ACC112 (cell line): ENCODE measurements at regions not wholly inside any gene's neighbourhood (a gene's known extent, or its start where the extent isn't known, plus 50 kb on each side); places are given as distances from the start of the nearest gene placed in this dataset.

Experiments used
- H2AFZ ChIP-seq: fragments of 200-600 bp; sonication (generic); one replicate; pipeline ENCODE4 v1.6.0; 2017; ENCODE audit warnings: antibody characterized with exemption, low read length; ENCODE audit not compliant: unreplicated experiment
- H3K27ac ChIP-seq: fragments of 200-600 bp; sonication (generic); 2 replicates; pipeline ENCODE4 v1.5.1; 2014; ENCODE audit warnings: low read depth, mild to moderate bottlenecking, antibody characterized with exemption, low read length, moderate library complexity
- H3K27me3 ChIP-seq: fragments of 200-600 bp; sonication (generic); 2 replicates; pipeline ENCODE4 v1.6.1; 2014; ENCODE audit warnings: mild to moderate bottlenecking, antibody characterized with exemption, low read length, moderate library complexity, mixed read lengths; ENCODE audit not compliant: insufficient read depth
- H3K36me3 ChIP-seq: fragments of 200-600 bp; sonication (generic); 2 replicates; pipeline ENCODE4 v1.6.1; 2016; ENCODE audit warnings: mild to moderate bottlenecking, antibody characterized with exemption, low read length, moderate library complexity, mixed read lengths; ENCODE audit not compliant: insufficient read depth
- H3K4me1 ChIP-seq: fragments of 200-600 bp; sonication (generic); one replicate; pipeline ENCODE4 v1.6.1; 2016; ENCODE audit warnings: low read length, mixed read lengths; ENCODE audit not compliant: insufficient read depth, unreplicated experiment, control insufficient read depth
- H3K4me3 ChIP-seq: fragments of 200-600 bp; sonication (generic); 2 replicates; pipeline ENCODE4 v1.5.1; 2014; ENCODE audit warnings: mild to moderate bottlenecking, low read depth, low read length
- H3K79me2 ChIP-seq: fragments of 200-600 bp; sonication (generic); one replicate; pipeline ENCODE4 v1.6.0; 2016; ENCODE audit warnings: low read length; ENCODE audit not compliant: control insufficient read depth, unreplicated experiment, insufficient read depth

GRCh38 chr18:46426021-46426678 lies 230.9 kb downstream of the LOXHD1 start:
- H3K27ac ChIP-seq: no peak overlapping the region
- peaks cover 22% of the 10 kb centered on the region for H3K27me3 ChIP-seq
- H3K79me2 ChIP-seq: no peaks in the 10 kb centered on the region
- no peaks in the 10 kb centered on the region for H3K4me1 ChIP-seq
- no peak overlapping the region for H2AFZ ChIP-seq
- no peak overlapping the region for H3K4me3 ChIP-seq
- no peaks in the 10 kb centered on the region for H3K36me3 ChIP-seq

- H2AFZ ChIP-seq: no peak overlapping the region
- H3K79me2 ChIP-seq: no peaks in the 10 kb centered on the region
- H3K27ac ChIP-seq: no peak overlapping the region
- H3K27me3 ChIP-seq: peaks cover 21% of the 10 kb centered on the region
- H3K4me1 ChIP-seq: no peaks in the 10 kb centered on the region
- no peak overlapping the region for H3K4me3 ChIP-seq
- no peaks in the 10 kb centered on the region for H3K36me3 ChIP-seq
Measured at GRCh38 chr18:46426679-46427047, 230.4 kb downstream of the LOXHD1 start.
